CD4-positive, CD25-positive, alpha-beta regulatory T cell (primary cell): ENCODE measurements at regions not wholly inside any gene's neighbourhood (a gene's known extent, or its start where the extent isn't known, plus 50 kb on each side); places are given as distances from the start of the nearest gene placed in this dataset.
"Not testable (repeated sequence)": the region's sequence is repeated elsewhere in the genome, so short reads cannot be mapped to it uniquely, and the experiment has no call there.

ENCODE experiments used
- ATAC-seq, 2 donors: fragments of 150-1000 bp; cut with Tn5 transposase; one replicate each; pipeline ENCODE4 v1.10.0; 2021; ENCODE audit warnings: low read depth in 2 of 2, moderate number of reproducible peaks in 2 of 2, moderate library complexity in 1 of 2
- DNase-seq, 3 donors: peaks; one replicate each; pipeline versions ENCODE4 v3.0.0 to v3.0.0-alpha.2; 2012 to 2022; ENCODE audit warnings: mixed read lengths in 1 of 3
- H3K27ac ChIP-seq: one replicate; pipeline ENCODE4 v1.7.0; 2013; ENCODE audit warnings: mild to moderate bottlenecking, low read length; ENCODE audit not compliant: insufficient read depth, poor library complexity, severe bottlenecking
- H3K27me3 ChIP-seq: one replicate; pipeline ENCODE4 v1.7.0; 2013; ENCODE audit warnings: low read length; ENCODE audit not compliant: control insufficient read depth, insufficient read depth
- H3K36me3 ChIP-seq: one replicate; pipeline ENCODE4 v1.7.0; 2013; ENCODE audit warnings: mild to moderate bottlenecking, low read length, moderate library complexity; ENCODE audit not compliant: control insufficient read depth, insufficient read depth
- H3K4me1 ChIP-seq: 2 replicates; pipeline ENCODE4 v1.7.0; 2013; ENCODE audit warnings: mild to moderate bottlenecking, low read length; ENCODE audit not compliant: insufficient read depth, control insufficient read depth, poor library complexity, severe bottlenecking
- H3K4me3 ChIP-seq: one replicate; pipeline ENCODE4 v1.7.0; 2013; ENCODE audit warnings: low read depth, mild to moderate bottlenecking, low read length, moderate library complexity
- H3K9me3 ChIP-seq, 2 experiments: 1 replicate in 1 of 2; 2 replicates in 1 of 2; pipeline ENCODE4 v1.7.0; 2013; ENCODE audit warnings: low read length in 2 of 2, mild to moderate bottlenecking in 1 of 2, moderate library complexity in 1 of 2; ENCODE audit not compliant: control insufficient read depth in 2 of 2
- H3K27ac Mint-ChIP-seq, 3 donors: one replicate each; pipeline ENCODE4 v1.8.0; 2020 to 2022; ENCODE audit warnings: mild to moderate bottlenecking in 3 of 3, mixed read lengths in 3 of 3, moderate library complexity in 2 of 3
- H3K27me3 Mint-ChIP-seq: one replicate; pipeline ENCODE4 v1.8.0; 2022; ENCODE audit warnings: mild to moderate bottlenecking, mixed read lengths
- H3K36me3 Mint-ChIP-seq: one replicate; pipeline ENCODE4 v1.8.0; 2020; ENCODE audit warnings: mixed read lengths
- H3K4me1 Mint-ChIP-seq, 4 donors: one replicate each; pipeline ENCODE4 v1.8.0; 2020 to 2022; ENCODE audit warnings: mixed read lengths in 4 of 4, mild to moderate bottlenecking in 1 of 4
- H3K4me3 Mint-ChIP-seq, 4 donors: one replicate each; pipeline ENCODE4 v1.8.0; 2020 to 2022; ENCODE audit warnings: mild to moderate bottlenecking in 4 of 4, mixed read lengths in 4 of 4, moderate library complexity in 3 of 4
- H3K9me3 Mint-ChIP-seq, 7 donors: one replicate each; pipeline ENCODE4 v1.8.0; 2020 to 2022; ENCODE audit warnings: mixed read lengths in 7 of 7, mild to moderate bottlenecking in 3 of 7, moderate library complexity in 2 of 7

GRCh38 chr10:21041763-21042458, 144.8 kb upstream of the NEBL start:
- no peak overlapping the region for H3K4me3 ChIP-seq
- no peak overlapping the region for H3K27ac ChIP-seq
- Mint-ChIP-seq H3K4me3 (no peak overlapping the region), H3K27me3 (no peaks in the 10 kb centered on the region), H3K4me1 (peaks cover 0 to 2% (median 0%) of the 10 kb centered on the region in 4 donors), H3K36me3 (no peaks in the 10 kb centered on the region), H3K27ac (no peak overlapping the region), H3K9me3 (peaks cover 0 to 6% (median 2%) of the 10 kb centered on the region in 7 donors)
- no peak for DNase-seq
- H3K4me1 ChIP-seq: no peaks in the 10 kb centered on the region
- ATAC-seq: no peak
- no peaks in the 10 kb centered on the region for H3K9me3 ChIP-seq
- H3K27me3 ChIP-seq: no peaks in the 10 kb centered on the region
- no peaks in the 10 kb centered on the region for H3K36me3 ChIP-seq

GRCh38 chr10:21039721-21040120, 142.6 kb upstream of the NEBL start:
- Histone ChIP-seq H3K4me3 (no peak overlapping the region), H3K4me1 (no peaks in the 10 kb centered on the region), H3K27ac (no peak overlapping the region), H3K9me3 (no peaks in the 10 kb centered on the region), H3K36me3 (no peaks in the 10 kb centered on the region), H3K27me3 (no peaks in the 10 kb centered on the region)
- no peak overlapping the region for H3K4me3 Mint-ChIP-seq
- no peak for DNase-seq
- no peak overlapping the region for H3K27ac Mint-ChIP-seq
- peaks cover 0 to 6% (median 2%) of the 10 kb centered on the region in 7 donors for H3K9me3 Mint-ChIP-seq
- H3K36me3 Mint-ChIP-seq: no peaks in the 10 kb centered on the region
- H3K27me3 Mint-ChIP-seq: no peaks in the 10 kb centered on the region
- peaks cover 0 to 2% (median 0%) of the 10 kb centered on the region in 4 donors for H3K4me1 Mint-ChIP-seq
- ATAC-seq: no peak

GRCh38 chr10:21036757-21037156, 139.6 kb upstream of the NEBL start:
- Histone ChIP-seq H3K27me3 (no peaks in the 10 kb centered on the region), H3K9me3 (no peaks in the 10 kb centered on the region), H3K36me3 (no peaks in the 10 kb centered on the region), H3K4me1 (no peaks in the 10 kb centered on the region), H3K27ac (no peak overlapping the region), H3K4me3 (no peak overlapping the region)
- no peak overlapping the region for H3K27ac Mint-ChIP-seq
- H3K36me3 Mint-ChIP-seq: no peaks in the 10 kb centered on the region
- ATAC-seq: no peak
- no peak for DNase-seq
- no peaks in the 10 kb centered on the region for H3K4me1 Mint-ChIP-seq
- no peak overlapping the region for H3K4me3 Mint-ChIP-seq
- H3K9me3 Mint-ChIP-seq: peaks cover 0 to 6% (median 2%) of the 10 kb centered on the region in 7 donors
- H3K27me3 Mint-ChIP-seq: no peaks in the 10 kb centered on the region

- not testable (repeated sequence) for H3K9me3 ChIP-seq, H3K4me1 ChIP-seq, ATAC-seq, H3K36me3 ChIP-seq, H3K4me1 Mint-ChIP-seq, H3K36me3 Mint-ChIP-seq, DNase-seq, H3K9me3 Mint-ChIP-seq, H3K4me3 Mint-ChIP-seq, H3K27ac Mint-ChIP-seq, H3K27ac ChIP-seq, H3K27me3 Mint-ChIP-seq, H3K4me3 ChIP-seq, H3K27me3 ChIP-seq
These were observed 137.7 kb upstream of the NEBL start for GRCh38 chr10:21034770-21035169.

GRCh38 chr10:21034241-21034640, 137.1 kb upstream of the NEBL start:
- Histone ChIP-seq H3K27me3 (no peaks in the 10 kb centered on the region), H3K36me3 (no peaks in the 10 kb centered on the region), H3K27ac (no peak overlapping the region), H3K4me1 (no peaks in the 10 kb centered on the region), H3K4me3 (no peak overlapping the region), H3K9me3 (no peaks in the 10 kb centered on the region)
- Mint-ChIP-seq H3K4me3 (no peak overlapping the region), H3K36me3 (no peaks in the 10 kb centered on the region), H3K27me3 (no peaks in the 10 kb centered on the region), H3K27ac (no peak overlapping the region), H3K9me3 (peaks cover 0 to 6% (median 2%) of the 10 kb centered on the region in 7 donors), H3K4me1 (peaks cover 0 to 2% (median 0%) of the 10 kb centered on the region in 4 donors)
- DNase-seq (no peak), ATAC-seq (no peak)

GRCh38 chr10:21032587-21033319, 135.6 kb upstream of the NEBL start:
- H3K9me3 Mint-ChIP-seq: peaks cover 0 to 8% (median 1%) of the 10 kb centered on the region in 7 donors
- H3K4me1 Mint-ChIP-seq: peaks cover 0 to 2% (median 0%) of the 10 kb centered on the region in 4 donors
- no peak for DNase-seq
- H3K4me3 Mint-ChIP-seq: no peak overlapping the region
- Histone ChIP-seq H3K27me3 (no peaks in the 10 kb centered on the region), H3K9me3 (no peaks in the 10 kb centered on the region), H3K4me3 (no peak overlapping the region), H3K27ac (no peak overlapping the region), H3K4me1 (no peaks in the 10 kb centered on the region), H3K36me3 (no peaks in the 10 kb centered on the region)
- H3K27me3 Mint-ChIP-seq: no peaks in the 10 kb centered on the region
- no peaks in the 10 kb centered on the region for H3K36me3 Mint-ChIP-seq
- no peak overlapping the region for H3K27ac Mint-ChIP-seq
- ATAC-seq: no peak

GRCh38 chr10:21031232-21031795, 134.2 kb upstream of the NEBL start:
- no peaks in the 10 kb centered on the region for H3K36me3 ChIP-seq
- no peaks in the 10 kb centered on the region for H3K9me3 ChIP-seq
- H3K9me3 Mint-ChIP-seq: peaks cover 0 to 8% (median 1%) of the 10 kb centered on the region in 7 donors
- peaks cover 0 to 2% (median 0%) of the 10 kb centered on the region in 4 donors for H3K4me1 Mint-ChIP-seq
- no peak overlapping the region for H3K27ac ChIP-seq
- ATAC-seq (no peak), DNase-seq (no peak)
- H3K4me1 ChIP-seq: no peaks in the 10 kb centered on the region
- no peak overlapping the region for H3K27ac Mint-ChIP-seq
- H3K4me3 Mint-ChIP-seq: no peak overlapping the region
- no peaks in the 10 kb centered on the region for H3K27me3 ChIP-seq
- H3K4me3 ChIP-seq: no peak overlapping the region
- no peaks in the 10 kb centered on the region for H3K27me3 Mint-ChIP-seq
- no peaks in the 10 kb centered on the region for H3K36me3 Mint-ChIP-seq
